HG03460 (cell line): ENCODE measurements at regions not wholly inside any gene's neighbourhood (a gene's known extent, or its start where the extent isn't known, plus 50 kb on each side); places are given as distances from the start of the nearest gene placed in this dataset.

Experiments
- ATAC-seq: cut with Tn5 transposase; IDR thresholded peaks from one replicate; pipeline ENCODE4 v1.9.1; 2021; ENCODE audit not compliant: unreplicated experiment

DNA sequence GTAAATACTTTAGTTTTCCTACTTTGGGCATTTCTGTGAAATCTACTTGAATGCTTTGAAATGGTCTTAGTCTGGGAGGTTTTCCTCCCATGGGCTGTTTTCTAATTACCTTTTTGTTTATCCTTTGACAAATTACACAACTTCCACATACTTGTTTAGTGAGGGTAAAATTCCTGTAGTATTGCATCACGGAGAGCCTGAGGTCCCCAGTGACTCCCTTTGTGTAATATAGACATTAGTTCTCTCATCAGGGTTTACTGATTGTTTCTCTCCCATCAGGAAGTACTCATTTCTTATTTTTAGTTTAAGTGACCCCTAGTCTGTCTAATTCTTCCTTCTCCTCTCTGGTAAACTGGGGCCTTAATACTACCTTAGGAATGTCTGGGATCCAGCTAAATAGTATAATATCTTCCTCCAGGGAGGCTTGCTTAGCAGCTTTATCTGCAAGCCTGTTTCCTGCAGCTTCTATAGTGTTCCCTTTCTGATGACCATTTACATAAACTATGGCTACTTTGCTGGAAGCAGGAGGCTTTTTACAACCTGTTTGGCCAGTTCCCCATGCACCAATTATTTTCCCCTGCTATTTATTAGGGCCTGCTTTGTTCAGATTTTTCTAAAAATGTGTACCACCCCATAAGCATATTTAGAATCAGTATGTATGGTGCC is 87.2 kb upstream of the XCR1 start:
- ATAC-seq = no peak

DNA sequence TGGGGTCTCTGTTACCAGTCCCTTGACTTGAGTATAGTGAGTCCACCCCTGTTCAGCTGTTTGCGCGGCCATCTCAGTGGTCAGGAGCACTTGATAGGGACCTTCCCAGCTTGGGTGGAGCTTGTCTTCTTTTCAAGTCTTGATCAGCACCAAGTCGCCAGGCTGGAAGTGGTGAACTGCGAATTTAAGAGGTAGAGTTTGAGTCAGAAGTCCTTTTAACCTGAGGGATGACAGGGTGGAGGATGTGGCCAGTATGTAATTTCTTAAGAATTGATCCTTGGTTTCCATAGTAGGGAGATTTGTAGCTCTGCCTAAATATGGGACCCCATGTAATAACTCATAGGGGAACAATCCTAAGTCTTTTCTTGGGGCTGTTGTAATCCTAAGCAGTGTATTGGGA is 86.3 kb upstream of the XCR1 start:
- no peak for ATAC-seq

DNA sequence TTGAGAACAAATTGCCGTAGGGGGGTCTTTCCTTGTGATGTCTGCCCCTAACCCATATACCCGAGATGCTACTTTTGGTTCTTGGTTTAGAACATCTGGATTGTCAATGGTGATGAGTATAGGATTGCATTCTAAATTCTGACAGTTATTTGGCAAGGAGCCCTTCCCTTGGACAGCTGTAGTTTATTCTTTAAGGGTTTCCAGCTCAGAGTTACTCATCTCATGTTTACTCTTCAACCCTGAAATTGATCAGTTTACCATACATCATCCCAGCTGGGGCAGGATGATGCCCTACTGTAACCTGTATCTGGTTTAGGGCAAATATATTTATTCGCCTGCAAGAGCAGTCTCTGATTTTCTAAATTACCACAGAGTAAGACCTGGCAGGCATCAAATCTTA is 85.7 kb upstream of the XCR1 start:
- ATAC-seq = no peak

- ATAC-seq = no peak
These were observed 85.0 kb upstream of the XCR1 start for GRCh38 chr3:46112296-46112695.

- no peak for ATAC-seq
These were observed 83.6 kb upstream of the XCR1 start for GRCh38 chr3:46110701-46111493.

- ATAC-seq = no peak
These were observed 80.4 kb upstream of the XCR1 start for GRCh38 chr3:46107682-46108081.

DNA sequence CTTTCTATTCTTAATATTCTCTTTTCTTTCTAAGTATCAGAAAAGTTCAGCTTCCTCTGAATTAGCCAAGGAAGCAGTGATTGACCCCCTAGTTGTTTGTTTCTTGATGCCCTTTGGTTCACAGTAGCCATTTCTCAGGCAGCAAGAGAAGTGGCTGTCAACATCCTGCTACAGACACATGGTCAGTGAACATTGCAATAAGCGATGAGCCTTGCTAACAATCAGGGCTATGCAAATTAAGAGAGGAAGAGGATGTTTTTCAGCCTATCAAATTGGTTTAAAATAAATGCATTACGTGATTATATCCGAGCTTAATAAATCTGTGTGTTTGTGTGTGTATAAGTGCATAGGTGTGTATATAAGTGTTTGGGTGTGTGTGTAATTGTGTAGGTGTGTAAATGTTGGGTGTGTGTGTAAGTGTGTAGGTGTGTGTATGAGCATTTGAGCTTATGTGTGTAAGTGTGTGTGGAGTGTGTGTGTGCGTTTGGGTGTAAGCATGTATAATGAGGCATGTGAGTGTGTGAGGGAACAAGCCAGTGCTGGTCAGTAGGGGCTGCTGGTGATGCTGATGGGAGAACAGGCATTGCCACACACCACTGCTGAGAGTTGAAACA is 78.1 kb upstream of the XCR1 start:
- ATAC-seq = no peak

GRCh38 chr3:46104706-46105105 is 77.4 kb upstream of the XCR1 start:
- ATAC-seq = no peak

- ATAC-seq = no peak
These were observed 75.5 kb upstream of the XCR1 start for GRCh38 chr3:46102780-46103130.

DNA sequence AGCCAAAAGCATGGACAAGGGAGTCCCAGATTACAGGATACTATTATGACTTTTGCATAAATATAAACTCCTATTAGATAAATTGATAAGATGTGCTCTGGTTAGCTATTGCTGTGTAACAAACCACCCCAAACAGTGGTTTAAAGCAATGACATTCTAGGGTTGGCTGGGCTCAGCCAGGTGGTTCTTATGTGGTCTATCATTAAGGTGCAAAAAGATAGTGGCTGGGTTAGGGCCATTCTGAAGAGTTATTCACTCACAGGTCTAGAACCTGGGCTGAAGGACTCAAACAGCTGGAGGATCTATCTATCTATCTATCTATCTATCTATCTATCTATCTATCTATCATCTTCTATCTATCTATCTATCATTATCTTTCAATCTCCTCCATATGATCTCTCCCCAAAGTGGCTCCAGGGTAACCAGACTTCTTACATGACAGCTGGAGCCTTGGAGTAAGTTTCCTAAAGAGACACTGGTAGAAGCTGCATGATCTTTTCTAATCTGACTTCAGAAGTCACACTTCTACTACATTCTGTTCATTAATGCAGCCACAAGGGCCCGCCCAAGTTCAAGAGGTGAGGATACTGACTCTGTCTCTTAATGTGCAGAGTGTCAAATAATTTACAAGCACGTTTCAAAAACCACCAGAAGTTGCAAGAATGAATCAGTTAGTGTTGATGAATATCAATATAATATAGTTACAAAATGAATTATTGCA is 74.9 kb upstream of the XCR1 start:
- no peak for ATAC-seq

- ATAC-seq = no peak
These were observed 73.5 kb upstream of the XCR1 start for GRCh38 chr3:46100812-46101211.

DNA sequence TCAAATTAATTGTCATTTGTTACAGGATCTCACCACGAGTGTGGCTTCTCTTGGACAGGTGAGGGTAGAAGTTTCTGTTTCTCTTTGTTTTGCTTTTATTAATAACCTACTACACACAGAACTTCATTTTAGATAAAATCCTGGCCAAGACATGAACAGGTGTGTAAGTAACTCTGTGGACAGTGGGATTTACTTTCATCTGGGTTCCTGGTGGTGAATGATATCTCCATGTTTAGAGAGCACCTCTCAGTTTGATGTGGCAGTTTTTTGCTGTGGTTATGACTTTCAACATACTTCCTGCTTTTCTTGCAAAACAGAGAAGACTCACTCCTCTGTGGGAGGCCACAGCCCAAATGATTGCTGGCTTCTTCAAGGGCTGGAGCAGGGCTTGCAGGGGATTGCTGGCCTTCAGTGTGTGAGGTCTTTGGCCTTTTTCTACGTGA is 71.1 kb upstream of the XCR1 start:
- ATAC-seq = peak; percentile 60

DNA sequence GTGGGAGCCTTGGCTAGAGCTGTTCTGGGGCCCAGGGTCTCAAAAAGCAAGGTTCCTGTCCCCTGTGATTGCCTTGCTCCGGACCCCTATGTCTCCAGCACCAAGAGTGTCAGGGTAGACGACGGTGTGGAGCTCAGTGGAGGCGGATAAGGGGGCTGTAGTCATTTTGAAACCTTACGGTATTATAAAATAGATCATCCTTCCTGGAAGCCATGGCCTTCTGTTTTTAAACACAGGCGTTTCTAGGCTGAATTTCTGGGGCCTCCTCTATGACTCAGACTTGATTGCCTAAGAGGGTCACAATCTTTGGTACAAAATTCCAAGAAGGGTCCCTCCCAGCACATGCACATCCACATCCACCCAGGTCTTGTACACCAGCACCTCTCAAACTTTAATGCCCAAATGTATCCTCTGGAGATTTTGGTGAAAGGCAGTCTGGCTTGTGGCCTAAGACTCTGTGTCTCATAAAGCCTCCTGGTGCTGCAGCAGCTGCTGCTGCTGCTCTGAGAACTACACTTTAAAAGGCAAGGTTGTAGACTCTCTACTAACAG is 70.5 kb upstream of the XCR1 start:
- peak; percentile 23 for ATAC-seq

GRCh38 chr3:46096781-46097180 is 69.5 kb upstream of the XCR1 start:
- no peak for ATAC-seq

GRCh38 chr3:46096336-46096735 is 69.1 kb upstream of the XCR1 start:
- no peak for ATAC-seq

GRCh38 chr3:46095307-46095706 is 68.0 kb upstream of the XCR1 start:
- peak; percentile 55 for ATAC-seq

DNA sequence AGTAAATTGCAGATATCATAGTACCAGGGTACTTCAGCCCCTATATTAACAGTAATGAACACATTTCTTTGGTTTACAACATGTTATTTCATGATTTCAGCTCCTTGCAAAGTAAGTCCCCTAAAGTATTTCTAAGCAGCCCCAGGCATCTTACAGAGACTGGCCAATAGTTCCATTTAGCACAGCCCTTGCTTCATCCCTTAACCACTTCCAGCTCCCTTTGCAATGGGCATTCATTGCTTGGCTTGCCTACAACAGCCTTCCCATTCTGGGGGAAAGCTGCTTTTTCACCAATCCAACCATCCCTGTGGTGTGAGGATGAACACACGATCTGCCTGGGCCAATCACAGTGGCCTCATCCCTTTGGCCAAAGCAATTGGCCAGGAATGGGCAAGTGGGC is 67.2 kb upstream of the XCR1 start:
- no peak for ATAC-seq

DNA sequence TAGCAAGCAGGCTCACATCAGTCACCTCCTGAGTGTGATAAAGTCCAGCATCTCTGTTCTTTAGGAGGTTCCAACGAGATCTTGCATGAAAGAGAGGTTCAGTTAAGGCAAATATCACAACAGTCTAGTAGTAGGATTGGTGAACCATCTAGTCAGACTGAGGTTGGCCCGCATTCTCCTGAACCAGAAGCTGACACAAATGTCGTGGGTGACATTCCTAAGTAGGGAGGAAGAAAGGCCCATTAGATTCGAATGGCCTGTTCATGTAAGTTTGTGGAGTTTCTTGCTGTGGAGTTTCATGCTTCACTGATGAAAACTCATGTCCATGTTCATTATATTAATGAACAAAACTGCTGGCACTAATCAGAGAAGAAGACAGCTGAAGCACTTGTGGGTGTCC is 66.7 kb upstream of the XCR1 start:
- no peak for ATAC-seq

DNA sequence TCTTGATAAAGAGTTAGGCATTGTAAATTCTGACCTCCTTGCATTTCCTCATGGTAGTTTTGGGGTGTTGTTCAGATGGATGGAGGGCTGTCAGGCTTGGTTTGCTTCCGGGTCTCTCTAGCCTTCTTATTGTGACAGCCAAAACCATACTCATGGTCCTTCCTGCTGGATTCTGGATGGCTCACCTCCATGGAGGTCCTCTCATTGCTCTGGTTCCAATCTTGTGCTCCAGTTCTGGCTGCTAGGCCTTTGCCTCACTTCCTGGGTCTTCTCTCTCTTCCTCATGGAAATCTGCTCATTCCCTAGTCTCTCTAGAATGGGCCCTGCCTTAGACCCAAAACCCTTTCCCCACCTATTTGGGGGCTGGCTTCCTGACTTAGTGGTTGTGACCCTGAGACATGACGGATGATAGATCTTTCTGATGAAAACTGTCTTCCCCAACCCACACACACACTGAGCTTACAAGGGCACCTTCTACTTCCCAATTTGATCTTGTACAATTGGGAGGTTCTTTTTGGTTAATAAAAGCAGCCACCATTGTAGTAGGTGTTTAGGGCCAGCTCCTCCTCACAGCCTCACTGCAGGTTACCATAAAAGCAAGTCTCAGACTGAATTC is 66.2 kb upstream of the XCR1 start:
- no peak for ATAC-seq

- ATAC-seq = peak; percentile 46
These were observed 65.4 kb upstream of the XCR1 start for GRCh38 chr3:46092702-46093080.
